Activated naive CD4-positive, alpha-beta T cell treated with anti-CD3 and anti-CD28 coated beads for 36 hours (primary cell): ENCODE measurements at regions not wholly inside any gene's neighbourhood (a gene's known extent, or its start where the extent isn't known, plus 50 kb on each side); places are given as distances from the start of the nearest gene placed in this dataset.

Experiments used
- CTCF ChIA-PET: fragments of 350-600 bp; sonication (Branson Sonifier 250); formaldehyde crosslinking; loops from one replicate; lab custom pipeline; 2021; ENCODE audit warnings: antibody characterized with exemption; lab: Charles Lee
- DNase-seq: peaks from one replicate; pipeline ENCODE4 v3.0.0-alpha.2; 2020
- H3K27ac Mint-ChIP-seq: one replicate; pipeline ENCODE4 v1.8.0; 2021; ENCODE audit warnings: mild to moderate bottlenecking, mixed read lengths
- H3K27me3 Mint-ChIP-seq: one replicate; pipeline ENCODE4 v1.8.0; 2021; ENCODE audit warnings: low read depth, mixed read lengths
- H3K36me3 Mint-ChIP-seq: one replicate; pipeline ENCODE4 v1.8.0; 2021; ENCODE audit warnings: low read depth, mixed read lengths
- H3K4me1 Mint-ChIP-seq: one replicate; pipeline ENCODE4 v1.8.0; 2021; ENCODE audit warnings: low read depth, mixed read lengths
- H3K4me3 Mint-ChIP-seq: one replicate; pipeline ENCODE4 v1.8.0; 2021; ENCODE audit warnings: mild to moderate bottlenecking, moderate library complexity, mixed read lengths
- H3K9me3 Mint-ChIP-seq: one replicate; pipeline ENCODE4 v1.8.0; 2021; ENCODE audit warnings: mixed read lengths
- intact Hi-C: fragments of 100-400 bp; cut with micrococcal nuclease; formaldehyde crosslinking; loops from one replicate; pipeline ENCODE4 v1.15.1; 2023

DNA sequence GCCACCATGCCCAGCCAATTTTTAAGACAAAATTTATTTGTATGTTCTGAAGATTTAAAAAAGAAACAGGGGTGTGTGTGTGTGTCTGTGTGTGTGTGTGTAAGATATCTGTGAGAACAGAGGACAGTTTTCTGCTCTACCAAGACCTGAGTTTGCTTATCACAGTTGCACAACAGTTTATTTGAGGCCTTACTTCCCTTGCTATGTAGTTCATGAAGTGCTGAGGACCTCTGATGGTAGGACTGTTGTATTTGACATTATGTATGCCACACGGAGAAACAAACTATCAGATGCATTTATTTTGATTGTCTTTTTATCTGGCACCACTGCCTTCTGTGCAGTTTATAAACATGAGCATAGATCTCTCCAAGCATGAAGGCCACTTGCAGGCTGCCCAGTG, 355.2 kb downstream of the PBX1 start:
- peaks cover 4% of the 10 kb centered on the region for H3K27me3 Mint-ChIP-seq
- CTCF ChIA-PET: interaction anchor here (0.8 kb wide), 1 partner anchor 23 kb away, joined by 3 read pairs; no protein-coding TSS in a partner anchor
- H3K36me3 Mint-ChIP-seq: no peaks in the 10 kb centered on the region
- H3K4me1 Mint-ChIP-seq: no peaks in the 10 kb centered on the region
- no peak overlapping the region for H3K27ac Mint-ChIP-seq
- DNase-seq: no peak
- no peak overlapping the region for H3K4me3 Mint-ChIP-seq
- peaks cover 1% of the 10 kb centered on the region for H3K9me3 Mint-ChIP-seq
- intact Hi-C loops: no loop called here

- H3K36me3 Mint-ChIP-seq: no peaks in the 10 kb centered on the region
- peaks cover 1% of the 10 kb centered on the region for H3K9me3 Mint-ChIP-seq
- H3K4me3 Mint-ChIP-seq: no peak overlapping the region
- H3K4me1 Mint-ChIP-seq: no peaks in the 10 kb centered on the region
- CTCF ChIA-PET: no interaction called here
- H3K27me3 Mint-ChIP-seq: peaks cover 4% of the 10 kb centered on the region
- intact Hi-C loops: no loop called here
- no peak for DNase-seq
- no peak overlapping the region for H3K27ac Mint-ChIP-seq
Observed at GRCh38 chr1:164912290-164912689, 353.3 kb downstream of the PBX1 start.

DNA sequence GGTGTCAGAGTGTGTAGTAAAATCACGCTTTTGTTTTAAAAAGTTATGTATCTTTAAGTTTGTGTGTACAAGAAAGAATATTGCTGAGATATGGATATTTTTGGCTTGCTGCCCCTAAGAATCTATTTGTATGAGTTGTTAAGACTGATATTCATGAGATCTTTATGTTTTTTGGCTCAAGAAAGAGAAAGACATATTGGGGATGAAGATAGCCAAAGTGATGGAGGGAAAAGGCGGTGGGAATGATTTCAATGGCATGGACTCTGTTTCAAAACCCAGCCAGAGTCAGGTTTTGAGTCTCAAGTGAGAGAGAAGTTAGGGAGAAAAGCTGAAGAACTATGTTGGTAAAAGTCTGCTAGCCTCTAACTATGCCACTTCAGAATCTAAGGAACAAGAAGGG, 351.7 kb downstream of the PBX1 start:
- CTCF ChIA-PET: no interaction called here
- H3K4me3 Mint-ChIP-seq: no peak overlapping the region
- peaks cover 4% of the 10 kb centered on the region for H3K27me3 Mint-ChIP-seq
- intact Hi-C loops: no loop called here
- DNase-seq: no peak
- H3K9me3 Mint-ChIP-seq: no peaks in the 10 kb centered on the region
- H3K36me3 Mint-ChIP-seq: no peaks in the 10 kb centered on the region
- no peaks in the 10 kb centered on the region for H3K4me1 Mint-ChIP-seq
- H3K27ac Mint-ChIP-seq: no peak overlapping the region

DNA sequence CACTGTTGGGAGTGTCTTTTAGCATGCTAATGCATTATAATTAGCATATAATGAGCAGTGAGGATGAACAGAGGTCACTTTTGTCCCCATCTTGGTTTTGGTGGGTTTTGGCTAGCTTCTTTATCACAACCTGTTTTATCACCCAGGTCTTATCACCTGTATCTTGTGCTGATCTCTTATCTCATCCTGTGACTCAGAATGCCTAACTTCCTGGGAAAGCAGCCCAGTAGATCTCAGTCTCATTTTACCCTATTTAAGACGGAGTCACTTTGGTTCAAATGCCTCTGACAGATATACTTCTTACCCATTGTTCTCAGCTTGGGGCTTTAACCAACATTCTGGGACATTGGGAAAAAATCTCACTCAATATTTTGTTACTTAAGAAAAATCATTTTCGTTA, 348.7 kb downstream of the PBX1 start:
- CTCF ChIA-PET: no interaction called here

DNA sequence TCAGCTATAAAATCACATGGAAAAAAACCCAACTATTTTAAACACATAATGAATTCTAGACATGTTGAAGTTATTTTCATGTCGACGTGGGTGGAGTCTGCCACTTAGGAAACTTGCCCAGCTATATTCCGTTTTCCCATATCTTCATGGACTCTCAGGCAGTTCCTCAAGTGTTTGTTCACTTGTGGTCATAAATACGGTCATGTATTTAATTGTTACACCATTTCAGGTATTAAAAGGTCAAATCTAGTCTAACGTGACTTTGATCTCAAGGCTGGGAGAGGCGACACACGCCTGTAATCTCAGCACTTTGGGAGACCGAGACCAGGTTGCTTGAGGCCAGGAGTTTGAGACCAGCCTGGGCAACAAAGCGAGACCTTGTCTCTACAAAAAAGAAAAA, 346.9 kb downstream of the PBX1 start:
- Mint-ChIP-seq H3K36me3 (no peaks in the 10 kb centered on the region), H3K9me3 (no peaks in the 10 kb centered on the region), H3K4me1 (no peaks in the 10 kb centered on the region), H3K27me3 (no peaks in the 10 kb centered on the region), H3K27ac (no peak overlapping the region), H3K4me3 (no peak overlapping the region)
- intact Hi-C loops: no loop called here
- DNase-seq: no peak
- CTCF ChIA-PET: no interaction called here

More for the DNA sequence above, 348.7 kb downstream of the PBX1 start:
- Mint-ChIP-seq H3K4me3 (no peak overlapping the region), H3K27ac (no peak overlapping the region), H3K27me3 (peaks cover 4% of the 10 kb centered on the region), H3K9me3 (no peaks in the 10 kb centered on the region), H3K36me3 (no peaks in the 10 kb centered on the region), H3K4me1 (no peaks in the 10 kb centered on the region)
- no peak for DNase-seq
- intact Hi-C loops: no loop called here

- Mint-ChIP-seq H3K9me3 (peaks cover 5% of the 10 kb centered on the region), H3K4me3 (no peak overlapping the region), H3K36me3 (no peaks in the 10 kb centered on the region), H3K27me3 (no peaks in the 10 kb centered on the region), H3K27ac (no peak overlapping the region), H3K4me1 (no peaks in the 10 kb centered on the region)
- CTCF ChIA-PET: interaction anchor here (0.7 kb wide), 1 partner anchor 202 kb away, joined by 4 read pairs; no protein-coding TSS in a partner anchor
- DNase-seq: no peak
- intact Hi-C loops: no loop called here
Observed at GRCh38 chr1:164902491-164902890, 343.5 kb downstream of the PBX1 start.
